SU-DHL-6 (cell line): ENCODE measurements at regions not wholly inside any gene's neighbourhood (a gene's known extent, or its start where the extent isn't known, plus 50 kb on each side); places are given as distances from the start of the nearest gene placed in this dataset.

ENCODE experiments used
- CTCF ChIP-seq: fragments of 200-600 bp; sonication (generic); IDR thresholded peaks from one replicate; pipeline ENCODE4 v1.5.1; 2017; ENCODE audit warnings: antibody characterized with exemption, mild to moderate bottlenecking, low read length, moderate library complexity; ENCODE audit not compliant: insufficient read depth, poor library complexity, severe bottlenecking
- EZH2phosphoT487 ChIP-seq: fragments of 200-600 bp; sonication (generic), shearing (Covaris generic); conservative IDR thresholded peaks from 2 replicates; pipeline ENCODE4 v1.6.1; 2018; ENCODE audit warnings: mild to moderate bottlenecking, antibody characterized with exemption, low read length, moderate library complexity, mixed read lengths

GRCh38 chr18:78376046-78376445, 603.6 kb upstream of the SALL3 start:
- TF ChIP-seq CTCF (no peak), EZH2phosphoT487 (no peak)
